NCI-H1694 (cell line): ENCODE measurements at regions not wholly inside any gene's neighbourhood (a gene's known extent, or its start where the extent isn't known, plus 50 kb on each side); places are given as distances from the start of the nearest gene placed in this dataset.

Source experiments
- DNase-seq: peaks from one replicate; lab custom pipeline; 2025; lab: John Stamatoyannopoulos, UW

GRCh38 chr4:173852775-173853174 is 322.7 kb upstream of the HAND2 start:
- no peak for DNase-seq

- DNase-seq = no peak
Observed at GRCh38 chr4:173845580-173845979, 315.6 kb upstream of the HAND2 start.

GRCh38 chr4:173839865-173840264 is 309.8 kb upstream of the HAND2 start:
- DNase-seq = no peak

GRCh38 chr4:173837517-173837916 is 307.5 kb upstream of the HAND2 start:
- DNase-seq = no peak

- DNase-seq = no peak
Observed at GRCh38 chr4:173835903-173836302, 305.9 kb upstream of the HAND2 start.

GRCh38 chr4:173834151-173834550 is 304.1 kb upstream of the HAND2 start:
- DNase-seq = no peak

- DNase-seq = no peak
Observed at GRCh38 chr4:173829565-173829964, 299.5 kb upstream of the HAND2 start.

GRCh38 chr4:173827707-173828106 is 297.7 kb upstream of the HAND2 start:
- no peak for DNase-seq

GRCh38 chr4:173821876-173822275 is 291.8 kb upstream of the HAND2 start:
- no peak for DNase-seq

GRCh38 chr4:173821036-173821435 is 291.0 kb upstream of the HAND2 start:
- no peak for DNase-seq

- no peak for DNase-seq
Observed at GRCh38 chr4:173807347-173807746, 277.3 kb upstream of the HAND2 start.

GRCh38 chr4:173805884-173806283 is 275.9 kb upstream of the HAND2 start:
- DNase-seq = no peak

GRCh38 chr4:173802662-173803022 is 272.6 kb upstream of the HAND2 start:
- no peak for DNase-seq

GRCh38 chr4:173801876-173802661 is 272.0 kb upstream of the HAND2 start:
- DNase-seq = no peak

- no peak for DNase-seq
Observed at GRCh38 chr4:173801361-173801760, 271.3 kb upstream of the HAND2 start.

- DNase-seq = no peak
Observed at GRCh38 chr4:173797296-173797695, 267.3 kb upstream of the HAND2 start.

- DNase-seq = no peak
Observed at GRCh38 chr4:173794662-173795061, 264.6 kb upstream of the HAND2 start.

- no peak for DNase-seq
Observed at GRCh38 chr4:173793937-173794510, 264.0 kb upstream of the HAND2 start.

GRCh38 chr4:173782660-173783059 is 252.6 kb upstream of the HAND2 start:
- DNase-seq = no peak

GRCh38 chr4:173777921-173778320 is 247.9 kb upstream of the HAND2 start:
- no peak for DNase-seq

- DNase-seq = no peak
Observed at GRCh38 chr4:173777421-173777820, 247.4 kb upstream of the HAND2 start.

- DNase-seq = no peak
Observed at GRCh38 chr4:173769568-173769967, 239.5 kb upstream of the HAND2 start.

- no peak for DNase-seq
Observed at GRCh38 chr4:173767650-173768049, 237.6 kb upstream of the HAND2 start.

- no peak for DNase-seq
Observed at GRCh38 chr4:173766171-173766600, 236.2 kb upstream of the HAND2 start.
